H9 (cell line): ENCODE measurements at regions not wholly inside any gene's neighbourhood (a gene's known extent, or its start where the extent isn't known, plus 50 kb on each side); places are given as distances from the start of the nearest gene placed in this dataset.

ENCODE experiments used
- DNase-seq: peaks from one replicate; pipeline ENCODE4 v3.0.0-alpha.2; 2017
- H2AFZ ChIP-seq: one replicate; pipeline ENCODE4 v1.6.1; 2013; ENCODE audit warnings: mild to moderate bottlenecking, low read length, control low read depth, moderate library complexity
- H2AK5ac ChIP-seq: 2 replicates; pipeline ENCODE4 v1.6.1; 2013; ENCODE audit warnings: low read length, control low read depth, mixed read lengths; ENCODE audit not compliant: insufficient read length
- H2BK120ac ChIP-seq: one replicate; pipeline ENCODE4 v1.6.1; 2013; ENCODE audit warnings: low read depth, mild to moderate bottlenecking, low read length, control low read depth, inconsistent platforms; ENCODE audit not compliant: poor library complexity, severe bottlenecking
- H2BK12ac ChIP-seq: 2 replicates; pipeline ENCODE4 v1.6.1; 2013; ENCODE audit warnings: low read length, control low read depth, mixed read lengths, low read depth; ENCODE audit not compliant: insufficient read length
- H2BK15ac ChIP-seq: 2 replicates; pipeline ENCODE4 v1.6.1; 2013; ENCODE audit warnings: low read depth, low read length, control low read depth
- H2BK20ac ChIP-seq: one replicate; pipeline ENCODE4 v1.6.1; 2013; ENCODE audit warnings: low read depth, mild to moderate bottlenecking, low read length, control low read depth, inconsistent platforms; ENCODE audit not compliant: poor library complexity, severe bottlenecking
- H2BK5ac ChIP-seq: 2 replicates; pipeline ENCODE4 v1.6.1; 2013; ENCODE audit warnings: low read length, control low read depth, mixed read lengths; ENCODE audit not compliant: insufficient read length
- H3K14ac ChIP-seq: 2 replicates; pipeline ENCODE4 v1.6.1; 2013; ENCODE audit warnings: low read length, control low read depth; ENCODE audit not compliant: insufficient read depth
- H3K18ac ChIP-seq: 2 replicates; pipeline ENCODE4 v1.6.1; 2013; ENCODE audit warnings: low read depth, mild to moderate bottlenecking, mixed read lengths, low read length, control low read depth; ENCODE audit not compliant: insufficient read length
- H3K23ac ChIP-seq: 2 replicates; pipeline ENCODE4 v1.6.1; 2013; ENCODE audit warnings: low read length, control low read depth, mixed read lengths, low read depth; ENCODE audit not compliant: insufficient read length
- H3K23me2 ChIP-seq: 2 replicates; pipeline ENCODE4 v1.6.1; 2013; ENCODE audit warnings: low read depth, mild to moderate bottlenecking, mixed read lengths, low read length, control low read depth; ENCODE audit not compliant: insufficient read length, poor library complexity, severe bottlenecking
- H3K27ac ChIP-seq: 2 replicates; pipeline ENCODE4 v1.5.1; 2013; ENCODE audit warnings: low read length, control low read depth, mixed read lengths, low read depth; ENCODE audit not compliant: insufficient read length
- H3K27me3 ChIP-seq: 2 replicates; pipeline ENCODE4 v1.6.1; 2013; ENCODE audit warnings: low read length, control low read depth, inconsistent platforms; ENCODE audit not compliant: insufficient read depth
- H3K4ac ChIP-seq: 2 replicates; pipeline ENCODE4 v1.6.1; 2013; ENCODE audit warnings: low read depth, mild to moderate bottlenecking, control low read depth, inconsistent platforms, low read length, moderate library complexity
- H3K4me1 ChIP-seq: 2 replicates; pipeline ENCODE4 v1.6.1; 2013; ENCODE audit warnings: low read length, control low read depth, inconsistent platforms; ENCODE audit not compliant: insufficient read depth
- H3K4me2 ChIP-seq: 2 replicates; pipeline ENCODE4 v1.6.1; 2013; ENCODE audit warnings: low read length, control low read depth, mixed read lengths; ENCODE audit not compliant: insufficient read length, insufficient read depth
- H3K56ac ChIP-seq: 2 replicates; pipeline ENCODE4 v1.6.1; 2013; ENCODE audit warnings: low read depth, mild to moderate bottlenecking, mixed read lengths, low read length, control low read depth; ENCODE audit not compliant: insufficient read length
- H3K79me1 ChIP-seq: 2 replicates; pipeline ENCODE4 v1.6.1; 2013; ENCODE audit warnings: low read depth, mild to moderate bottlenecking, moderate library complexity, low read length, control low read depth, inconsistent platforms; ENCODE audit not compliant: insufficient read depth, poor library complexity, severe bottlenecking
- H3K79me2 ChIP-seq: 2 replicates; pipeline ENCODE4 v1.6.1; 2013; ENCODE audit warnings: low read length, control low read depth, inconsistent platforms; ENCODE audit not compliant: insufficient read depth
- H3K9ac ChIP-seq: 2 replicates; pipeline ENCODE4 v1.6.1; 2013; ENCODE audit warnings: low read length, control low read depth, mixed read lengths; ENCODE audit not compliant: insufficient read length; ENCODE audit errors: extremely low read depth
- H3K9me3 ChIP-seq: one replicate; pipeline ENCODE4 v1.6.1; 2013; ENCODE audit warnings: low read depth, low read length, inconsistent platforms; ENCODE audit not compliant: control insufficient read depth
- H3T11ph ChIP-seq: one replicate; pipeline ENCODE4 v1.6.1; 2013; ENCODE audit warnings: mild to moderate bottlenecking, low read length, control low read depth, inconsistent platforms
- H4K20me1 ChIP-seq: one replicate; pipeline ENCODE4 v1.6.1; 2013; ENCODE audit not compliant: control insufficient read depth, insufficient read length, insufficient read depth
- H4K5ac ChIP-seq: 2 replicates; pipeline ENCODE4 v1.6.1; 2013; ENCODE audit warnings: low read depth, mild to moderate bottlenecking, mixed read lengths, low read length, control low read depth; ENCODE audit not compliant: insufficient read length
- H4K8ac ChIP-seq: replicated peaks from 2 replicates; pipeline ENCODE4 v1.6.1; 2013; ENCODE audit warnings: low read length, control low read depth, mixed read lengths, low read depth; ENCODE audit not compliant: insufficient read length
- H4K91ac ChIP-seq: 2 replicates; pipeline ENCODE4 v1.6.1; 2013; ENCODE audit warnings: low read depth, mild to moderate bottlenecking, moderate library complexity, mixed read lengths, low read length, control low read depth; ENCODE audit not compliant: insufficient read length
- H3K27ac Mint-ChIP-seq, 3 experiments: 2 replicates in 2 of 3; 3 replicates in 1 of 3; pipeline ENCODE4 v1.8.0; 2020 to 2021; ENCODE audit warnings: mixed read lengths in 3 of 3, mild to moderate bottlenecking in 1 of 3, moderate library complexity in 1 of 3
- H3K27me3 Mint-ChIP-seq: 2 replicates; pipeline ENCODE4 v1.8.0; 2021; ENCODE audit warnings: low read depth, mild to moderate bottlenecking, moderate library complexity, mixed read lengths
- H3K36me3 Mint-ChIP-seq, 3 experiments: 2 replicates in 2 of 3; 3 replicates in 1 of 3; pipeline ENCODE4 v1.8.0; 2020 to 2021; ENCODE audit warnings: low read depth in 3 of 3, mixed read lengths in 3 of 3; ENCODE audit not compliant: insufficient read depth in 1 of 3
- H3K4me1 Mint-ChIP-seq, 2 experiments: 2 replicates each; pipeline ENCODE4 v1.8.0; 2020; ENCODE audit warnings: mixed read lengths in 2 of 2
- H3K4me3 Mint-ChIP-seq, 2 experiments: 2 replicates in 1 of 2; 3 replicates in 1 of 2; pipeline ENCODE4 v1.8.0; 2020 to 2021; ENCODE audit warnings: mild to moderate bottlenecking in 2 of 2, mixed read lengths in 2 of 2, moderate library complexity in 1 of 2
- H3K9me3 Mint-ChIP-seq, 2 experiments: 2 replicates in 1 of 2; 3 replicates in 1 of 2; pipeline ENCODE4 v1.8.0; 2020; ENCODE audit warnings: mild to moderate bottlenecking in 2 of 2, mixed read lengths in 2 of 2, moderate library complexity in 1 of 2
- WGBS: extraction: QIAGEN DNeasy Blood & Tissue Kit; methylation state at CpG from one replicate; pipeline ENCODE4 v1.1.7; 2013; ENCODE audit warnings: missing lambda C conversion rate, low lambda C conversion rate, mixed read lengths; ENCODE audit not compliant: insufficient read length; ENCODE audit errors: extremely low coverage; 5-methylcytosine and 5-hydroxymethylcytosine counted together
- TF ChIP-seq, protein P1 (sequence below): fragments of 200-600 bp; sonication (generic); conservative IDR thresholded peaks from 3 replicates; pipeline ENCODE4 v1.8.0; 2021; ENCODE audit warnings: antibody characterized with exemption, mild to moderate bottlenecking

DNA sequence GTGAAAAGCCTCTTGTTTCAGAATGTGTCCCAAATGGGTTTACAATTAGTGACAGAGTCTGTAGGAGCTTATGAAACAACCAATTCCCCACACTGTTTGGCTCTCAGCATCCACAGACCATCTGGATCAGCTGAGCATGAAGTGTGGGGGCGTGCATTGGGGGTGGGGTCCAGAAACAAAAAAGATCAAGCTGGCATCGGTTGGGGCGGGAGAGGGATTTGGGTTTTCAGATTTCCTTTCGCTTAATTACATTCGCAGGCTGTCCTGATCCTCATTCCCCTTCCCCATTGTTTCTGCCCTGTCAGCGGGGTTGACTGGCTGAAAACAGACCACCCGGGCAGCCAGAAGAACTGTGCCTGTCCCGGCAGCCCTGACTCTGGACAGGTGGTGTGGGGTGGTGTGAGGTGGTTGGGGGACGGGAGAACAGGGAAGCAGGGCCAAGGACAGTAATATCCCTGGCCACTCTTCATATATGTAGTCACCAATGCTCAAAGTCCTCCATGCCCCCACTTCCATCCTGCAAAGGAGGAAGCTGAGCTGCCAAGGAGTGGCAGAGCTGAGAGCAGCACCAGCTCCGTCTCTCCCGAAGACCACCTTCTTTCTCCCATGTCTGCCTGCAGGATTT is 92.0 kb downstream of the IER5 start:
- Histone ChIP-seq H3K23me2 (no peaks in the 10 kb centered on the region), H2BK15ac (no peak overlapping the region), H2BK5ac (no peak overlapping the region), H2BK120ac (no peak overlapping the region), H2AFZ (no peak overlapping the region), H3K9ac (no peak overlapping the region), H2BK12ac (no peak overlapping the region), H3K56ac (no peak overlapping the region), H3K4me1 (peaks cover 11% of the 10 kb centered on the region; the same call in 1 of the 2 replicates), H3T11ph (no peak overlapping the region), H4K5ac (no peak overlapping the region), H3K14ac (peak overlapping the region; percentile 27; the same call in 1 of the 2 replicates), H4K8ac (no peak overlapping the region), H4K91ac (no peak overlapping the region), H3K79me1 (no peaks in the 10 kb centered on the region), H4K20me1 (no peaks in the 10 kb centered on the region), H2AK5ac (no peak overlapping the region), H3K4me2 (no peak overlapping the region), H3K79me2 (no peaks in the 10 kb centered on the region), H3K23ac (no peak overlapping the region), H3K4ac (no peak overlapping the region), H2BK20ac (no peak overlapping the region), H3K27me3 (no peaks in the 10 kb centered on the region; the same call in 1 of the 2 replicates), H3K9me3 (no peaks in the 10 kb centered on the region), H3K27ac (no peak overlapping the region), H3K18ac (peak overlapping the region; percentile 9)
- WGBS = no CpG with 5 or more reads among the region's 11 CpGs
- DNase-seq = no peak
- peak overlapping the region; percentile 2 to 8 for H3K4me3 Mint-ChIP-seq
- H3K27ac Mint-ChIP-seq = peak overlapping the region in 2 of 3 experiments; percentile 92 to 93; a peak in 5 of 7 replicates
- peaks cover 39 to 51% of the 10 kb centered on the region in 2 experiments for H3K4me1 Mint-ChIP-seq
- H3K27me3 Mint-ChIP-seq = peaks cover 26% of the 10 kb centered on the region
- TF ChIP-seq, protein P1, sequence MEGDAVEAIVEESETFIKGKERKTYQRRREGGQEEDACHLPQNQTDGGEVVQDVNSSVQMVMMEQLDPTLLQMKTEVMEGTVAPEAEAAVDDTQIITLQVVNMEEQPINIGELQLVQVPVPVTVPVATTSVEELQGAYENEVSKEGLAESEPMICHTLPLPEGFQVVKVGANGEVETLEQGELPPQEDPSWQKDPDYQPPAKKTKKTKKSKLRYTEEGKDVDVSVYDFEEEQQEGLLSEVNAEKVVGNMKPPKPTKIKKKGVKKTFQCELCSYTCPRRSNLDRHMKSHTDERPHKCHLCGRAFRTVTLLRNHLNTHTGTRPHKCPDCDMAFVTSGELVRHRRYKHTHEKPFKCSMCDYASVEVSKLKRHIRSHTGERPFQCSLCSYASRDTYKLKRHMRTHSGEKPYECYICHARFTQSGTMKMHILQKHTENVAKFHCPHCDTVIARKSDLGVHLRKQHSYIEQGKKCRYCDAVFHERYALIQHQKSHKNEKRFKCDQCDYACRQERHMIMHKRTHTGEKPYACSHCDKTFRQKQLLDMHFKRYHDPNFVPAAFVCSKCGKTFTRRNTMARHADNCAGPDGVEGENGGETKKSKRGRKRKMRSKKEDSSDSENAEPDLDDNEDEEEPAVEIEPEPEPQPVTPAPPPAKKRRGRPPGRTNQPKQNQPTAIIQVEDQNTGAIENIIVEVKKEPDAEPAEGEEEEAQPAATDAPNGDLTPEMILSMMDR = no peak
- peaks cover 0 to 12% of the 10 kb centered on the region in 2 experiments; a peak in 2 of 5 replicates for H3K9me3 Mint-ChIP-seq
- peaks cover 0 to 13% (median 2%) of the 10 kb centered on the region in 3 experiments; a peak in 3 of 7 replicates for H3K36me3 Mint-ChIP-seq
